HCT116 (cell line): ENCODE measurements at regions not wholly inside any gene's neighbourhood (a gene's known extent, or its start where the extent isn't known, plus 50 kb on each side); places are given as distances from the start of the nearest gene placed in this dataset.

Source experiments
- ATAC-seq: fragments of 200-7000 bp; cut with Tn5 transposase; 2 replicates; pipeline ENCODE4 v1.9.1; 2020; ENCODE audit warnings: mild to moderate bottlenecking, moderate library complexity
- BruUV-seq: library from RNA; stranded (reverse); fragments of 400-500 nt; replicated peaks from 2 replicates; lab custom pipeline; 2021; lab: Mats Ljungman, UMichigan
- CTCF ChIA-PET: fragments of 300-600 bp; sonication (Branson Sonifier 250); formaldehyde crosslinking; loops from one replicate; lab custom pipeline; 2021; ENCODE audit warnings: antibody characterized with exemption; lab: Charles Lee
- POLR2A ChIA-PET: fragments of 300-600, 350-600 bp; sonication (Branson Sonifier 250); formaldehyde crosslinking; loops from one replicate; lab custom pipeline; 2021; ENCODE audit warnings: antibody characterized with exemption; lab: Charles Lee
- RAD21 ChIA-PET, 2 experiments: fragments of 300-600 bp; sonication (Branson Sonifier 250); formaldehyde crosslinking; loops; one replicate each; lab custom pipeline; 2023; ENCODE audit warnings: low total read pairs in 2 of 2; ENCODE audit not compliant: uncharacterized antibody in 2 of 2, unreplicated experiment in 2 of 2, low non-redundant PET in 1 of 2; lab: Charles Lee
- DNase-seq: peaks from one replicate; pipeline ENCODE4 v3.0.0-alpha.2; 2010; ENCODE audit warnings: low read depth, low spot score
- H2AFZ ChIP-seq: fragments of 200-600 bp; shearing (Covaris generic), sonication (generic); 2 replicates; pipeline ENCODE4 v1.6.1; 2017; ENCODE audit warnings: low read depth, mixed run types, mixed read lengths, antibody characterized with exemption, low read length; ENCODE audit not compliant: poor library complexity, severe bottlenecking
- H3K27ac ChIP-seq: 2 replicates; pipeline ENCODE4 v1.5.1; 2012; ENCODE audit warnings: low read depth, low read length
- H3K27me3 ChIP-seq: fragments of 200-600 bp; sonication (generic); 2 replicates; pipeline ENCODE4 v1.6.1; 2016; ENCODE audit warnings: mixed run types, low read length, mixed read lengths; ENCODE audit not compliant: insufficient read depth
- H3K36me3 ChIP-seq, 2 experiments: fragments of 200-500 bp in 1 of 2; fragments of 200-600 bp in 1 of 2; sonication (Bioruptor generic) in 1 of 2; sonication (generic) in 1 of 2; 2 replicates each; pipeline versions ENCODE4 v1.5.1 to v1.6.1; 2014 to 2016; ENCODE audit warnings: low read length in 2 of 2, inconsistent platforms in 1 of 2, mixed read lengths in 1 of 2, mixed run types in 1 of 2; ENCODE audit not compliant: insufficient read depth in 2 of 2, control insufficient read depth in 1 of 2
- H3K4me1 ChIP-seq, 2 experiments: fragments of 200-600 bp in 1 of 2; sonication (generic) in 1 of 2; 2 replicates each; pipeline versions ENCODE4 v1.5.1 to v1.6.1; 2012 to 2017; ENCODE audit warnings: low read length in 2 of 2, inconsistent platforms in 1 of 2, mild to moderate bottlenecking in 1 of 2, mixed read lengths in 1 of 2, mixed run types in 1 of 2, moderate library complexity in 1 of 2; ENCODE audit not compliant: insufficient read depth in 2 of 2, control insufficient read depth in 1 of 2
- H3K4me2 ChIP-seq: fragments of 200-600 bp; sonication (generic); 2 replicates; pipeline ENCODE4 v1.6.1; 2017; ENCODE audit warnings: mixed run types, low read length, mixed read lengths
- H3K4me3 ChIP-seq, 2 experiments: fragments of 200-600 bp in 1 of 2; sonication (generic) in 1 of 2; replicated peaks in 1 of 2; 2 replicates each; pipeline ENCODE4 v1.5.1; 2011 to 2016; ENCODE audit warnings: low read length in 2 of 2, control low read depth in 1 of 2, low read depth in 1 of 2, mild to moderate bottlenecking in 1 of 2, mixed read lengths in 1 of 2, mixed run types in 1 of 2
- H3K79me2 ChIP-seq: fragments of 200-600 bp; sonication (generic); 2 replicates; pipeline ENCODE4 v1.6.1; 2017; ENCODE audit warnings: mild to moderate bottlenecking, mixed run types, low read length, moderate library complexity, mixed read lengths; ENCODE audit not compliant: insufficient read depth
- H3K9ac ChIP-seq: fragments of 200-600 bp; sonication (generic); 2 replicates; pipeline ENCODE4 v1.6.1; 2016; ENCODE audit warnings: low read length, mixed read lengths
- H3K9me2 ChIP-seq: fragments of 200-600 bp; sonication (generic), shearing (Covaris generic); 2 replicates; pipeline ENCODE4 v1.6.1; 2017; ENCODE audit warnings: mixed run types, mild to moderate bottlenecking, moderate library complexity; ENCODE audit not compliant: insufficient read depth
- H3K9me3 ChIP-seq, 2 experiments: fragments of 200-500 bp in 1 of 2; fragments of 200-600 bp in 1 of 2; sonication (Bioruptor generic) in 1 of 2; sonication (generic) in 1 of 2; 2 replicates each; pipeline ENCODE4 v1.6.1; 2014 to 2017; ENCODE audit warnings: low read length in 2 of 2, mixed read lengths in 2 of 2, inconsistent platforms in 1 of 2, low read depth in 1 of 2, mild to moderate bottlenecking in 1 of 2, mixed run types in 1 of 2, moderate library complexity in 1 of 2; ENCODE audit not compliant: control insufficient read depth in 1 of 2, insufficient read depth in 1 of 2
- H4K20me1 ChIP-seq: fragments of 200-600 bp; sonication (generic), shearing (Covaris generic); 2 replicates; pipeline ENCODE4 v1.6.1; 2017; ENCODE audit warnings: mixed run types, mild to moderate bottlenecking, moderate library complexity; ENCODE audit not compliant: insufficient read depth
- ATF3 ChIP-seq: IDR thresholded peaks from 2 replicates; pipeline ENCODE4 v1.6.1; 2012
- CBX3 ChIP-seq: IDR thresholded peaks from 2 replicates; pipeline ENCODE4 v1.6.1; 2012; ENCODE audit warnings: low read depth
- CEBPB ChIP-seq: IDR thresholded peaks from 2 replicates; pipeline ENCODE4 v1.6.1; 2012; ENCODE audit warnings: low read depth
- EGR1 ChIP-seq: IDR thresholded peaks from 2 replicates; pipeline ENCODE4 v1.6.1; 2012; ENCODE audit warnings: low read depth
- ELF1 ChIP-seq: IDR thresholded peaks from 2 replicates; pipeline ENCODE4 v1.6.1; 2012; ENCODE audit warnings: low read depth, borderline replicate concordance
- EZH2 ChIP-seq: fragments of 200-600 bp; sonication (generic); IDR thresholded peaks from 2 replicates; pipeline ENCODE4 v1.6.1; 2017; ENCODE audit warnings: antibody characterized with exemption, mixed run types
- EZH2phosphoT487 ChIP-seq: fragments of 200-600 bp; IDR thresholded peaks from 2 replicates; pipeline ENCODE4 v1.6.1; 2018; ENCODE audit warnings: antibody characterized with exemption, borderline replicate concordance
- FOSL1 ChIP-seq: IDR thresholded peaks from 2 replicates; pipeline ENCODE4 v1.6.1; 2012; ENCODE audit warnings: low read depth
- JUND ChIP-seq: IDR thresholded peaks from 2 replicates; pipeline ENCODE4 v1.6.1; 2012
- MAX ChIP-seq: IDR thresholded peaks from 2 replicates; pipeline ENCODE4 v1.6.1; 2012
- POLR2A ChIP-seq: IDR thresholded peaks from 2 replicates; pipeline ENCODE4 v1.7.0; 2011; ENCODE audit warnings: borderline replicate concordance; ENCODE audit not compliant: insufficient read depth, insufficient read length; ENCODE audit errors: extremely low read depth
- POLR2AphosphoS5 ChIP-seq: IDR thresholded peaks from 2 replicates; pipeline ENCODE4 v1.6.1; 2011; ENCODE audit warnings: mild to moderate bottlenecking, low read depth, low read length, moderate library complexity
- RAD21 ChIP-seq: IDR thresholded peaks from 2 replicates; pipeline ENCODE4 v1.6.1; 2012; ENCODE audit warnings: low read depth, mild to moderate bottlenecking
- SIN3A ChIP-seq: IDR thresholded peaks from 2 replicates; pipeline ENCODE4 v1.6.1; 2012; ENCODE audit warnings: low read depth
- SP1 ChIP-seq: IDR thresholded peaks from 2 replicates; pipeline ENCODE4 v1.6.1; 2012; ENCODE audit warnings: low read depth
- SRF ChIP-seq: IDR thresholded peaks from 2 replicates; pipeline ENCODE4 v1.6.1; 2012; ENCODE audit warnings: low read depth
- TCF7L2 ChIP-seq: IDR thresholded peaks from 2 replicates; pipeline ENCODE4 v1.7.0; 2011; ENCODE audit warnings: borderline replicate concordance, inconsistent platforms; ENCODE audit not compliant: insufficient read depth, insufficient read length; ENCODE audit errors: extremely low read depth
- YY1 ChIP-seq: IDR thresholded peaks from 2 replicates; pipeline ENCODE4 v1.6.1; 2011; ENCODE audit warnings: low read length, low read depth, moderate library complexity, mild to moderate bottlenecking; ENCODE audit not compliant: insufficient replicate concordance; ENCODE audit errors: extremely low read depth
- ZBTB33 ChIP-seq: IDR thresholded peaks from 2 replicates; pipeline ENCODE4 v1.6.1; 2011; ENCODE audit warnings: mild to moderate bottlenecking, low read length, moderate library complexity; ENCODE audit not compliant: insufficient replicate concordance; ENCODE audit errors: extremely low read depth
- ZFX ChIP-seq: fragments of 450-650 bp; IDR thresholded peaks from 2 replicates; pipeline ENCODE4 v1.6.1; 2017
- ZNF274 ChIP-seq: fragments of 200-500 bp; sonication (Bioruptor generic); IDR thresholded peaks from 2 replicates; pipeline ENCODE4 v1.6.1; 2014; ENCODE audit warnings: mild to moderate bottlenecking, low read depth, low read length, inconsistent platforms
- intact Hi-C: fragments of 100-400 bp; cut with micrococcal nuclease; formaldehyde crosslinking; loops from 2 replicates; pipeline ENCODE4 v1.10.0; 2022
- TF ChIP-seq, protein P1 (sequence below): IDR thresholded peaks from 2 replicates; pipeline ENCODE4 v1.6.1; 2012; ENCODE audit warnings: low read depth

DNA sequence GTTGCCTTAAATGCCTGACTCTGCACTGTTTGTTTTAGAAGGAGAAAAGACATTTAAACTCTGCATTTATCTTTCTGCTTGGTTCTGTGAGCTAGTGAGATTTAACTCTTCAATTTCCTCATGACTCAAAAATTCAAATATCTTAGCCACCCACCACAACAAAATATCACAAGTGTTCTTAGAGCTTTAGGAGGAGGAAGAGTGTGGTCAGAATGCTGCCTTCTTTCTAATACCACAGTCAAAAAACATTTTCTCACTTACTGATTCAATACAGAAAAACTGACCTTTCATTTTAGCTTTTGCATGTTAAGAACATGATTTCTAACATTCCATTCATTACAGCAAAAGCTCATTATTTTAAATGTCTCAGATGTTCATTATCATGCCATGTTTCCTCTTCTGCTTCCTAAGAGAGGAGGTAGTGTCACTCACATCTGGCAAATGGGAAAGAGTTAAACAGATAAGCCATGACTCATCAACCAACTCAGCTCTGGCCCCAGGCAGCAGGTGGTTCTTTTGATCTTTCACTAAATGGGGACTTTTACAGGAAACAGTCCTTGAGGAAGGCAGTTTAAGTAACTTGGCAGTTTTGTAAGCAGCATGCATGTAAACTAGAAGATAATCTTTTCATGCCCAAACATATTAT lies 56.4 kb upstream of the RNU6-8 start:
- H3K27ac ChIP-seq: no peak overlapping the region
- ChIA-PET CTCF (interaction anchor here (1.2 to 2.4 kb wide), 5 partner anchors 123 to 749 kb away, joined by 3 to 12 read pairs (median 5); no protein-coding TSS in a partner anchor), POLR2A (no interaction called here), RAD21 (interaction anchor here (0.9 to 1.4 kb wide), 2 partner anchors 301 kb away, joined by 3 to 4 read pairs; no protein-coding TSS in a partner anchor)
- H3K4me3 ChIP-seq: no peak overlapping the region
- H3K27me3 ChIP-seq: no peaks in the 10 kb centered on the region
- DNase-seq: peak; percentile 56
- H3K9ac ChIP-seq: no peak overlapping the region
- no peak overlapping the region for H2AFZ ChIP-seq
- H3K4me1 ChIP-seq: peaks cover 11 to 21% of the 10 kb centered on the region in 2 experiments; a peak in 3 of 4 replicates
- no TSS peak for BruUV-seq
- no peaks in the 10 kb centered on the region for H3K79me2 ChIP-seq
- H3K36me3 ChIP-seq: no peaks in the 10 kb centered on the region
- H4K20me1 ChIP-seq: no peaks in the 10 kb centered on the region
- peaks cover 5 to 7% of the 10 kb centered on the region in 2 experiments; a peak in 1 of 4 replicates for H3K9me3 ChIP-seq
- peak; percentile 66 for ATAC-seq
- no peaks in the 10 kb centered on the region for H3K9me2 ChIP-seq
- intact Hi-C loops: loop anchor here (10.0 kb wide), 2 partner anchors 805 to 905 kb away; partner anchors contain the start of gene DTD2
- peak overlapping the region; percentile 61 for H3K4me2 ChIP-seq
- TF ChIP-seq CBX3 (peak; percentile 63), CEBPB (0 out of 2 replicates have a peak, but pooled peaks have one; percentile 28), ELF1 (no peak), EZH2 (no peak), JUND (peak; percentile 89), ZNF274 (no peak), POLR2AphosphoS5 (no peak), SRF (no peak), POLR2A (no peak), RAD21 (peak; percentile 12; the same call in 1 of the 2 replicates), SIN3A (0 out of 2 replicates have a peak, but pooled peaks have one; percentile 19), MAX (peak; percentile 37; the same call in 1 of the 2 replicates), ZBTB33 (no peak), ZFX (no peak), FOSL1 (peak; percentile 85), EGR1 (no peak), EZH2phosphoT487 (no peak), YY1 (no peak), SP1 (peak; percentile 67), TCF7L2 (peak; percentile 98), ATF3 (no peak)
- TF ChIP-seq, protein P1, sequence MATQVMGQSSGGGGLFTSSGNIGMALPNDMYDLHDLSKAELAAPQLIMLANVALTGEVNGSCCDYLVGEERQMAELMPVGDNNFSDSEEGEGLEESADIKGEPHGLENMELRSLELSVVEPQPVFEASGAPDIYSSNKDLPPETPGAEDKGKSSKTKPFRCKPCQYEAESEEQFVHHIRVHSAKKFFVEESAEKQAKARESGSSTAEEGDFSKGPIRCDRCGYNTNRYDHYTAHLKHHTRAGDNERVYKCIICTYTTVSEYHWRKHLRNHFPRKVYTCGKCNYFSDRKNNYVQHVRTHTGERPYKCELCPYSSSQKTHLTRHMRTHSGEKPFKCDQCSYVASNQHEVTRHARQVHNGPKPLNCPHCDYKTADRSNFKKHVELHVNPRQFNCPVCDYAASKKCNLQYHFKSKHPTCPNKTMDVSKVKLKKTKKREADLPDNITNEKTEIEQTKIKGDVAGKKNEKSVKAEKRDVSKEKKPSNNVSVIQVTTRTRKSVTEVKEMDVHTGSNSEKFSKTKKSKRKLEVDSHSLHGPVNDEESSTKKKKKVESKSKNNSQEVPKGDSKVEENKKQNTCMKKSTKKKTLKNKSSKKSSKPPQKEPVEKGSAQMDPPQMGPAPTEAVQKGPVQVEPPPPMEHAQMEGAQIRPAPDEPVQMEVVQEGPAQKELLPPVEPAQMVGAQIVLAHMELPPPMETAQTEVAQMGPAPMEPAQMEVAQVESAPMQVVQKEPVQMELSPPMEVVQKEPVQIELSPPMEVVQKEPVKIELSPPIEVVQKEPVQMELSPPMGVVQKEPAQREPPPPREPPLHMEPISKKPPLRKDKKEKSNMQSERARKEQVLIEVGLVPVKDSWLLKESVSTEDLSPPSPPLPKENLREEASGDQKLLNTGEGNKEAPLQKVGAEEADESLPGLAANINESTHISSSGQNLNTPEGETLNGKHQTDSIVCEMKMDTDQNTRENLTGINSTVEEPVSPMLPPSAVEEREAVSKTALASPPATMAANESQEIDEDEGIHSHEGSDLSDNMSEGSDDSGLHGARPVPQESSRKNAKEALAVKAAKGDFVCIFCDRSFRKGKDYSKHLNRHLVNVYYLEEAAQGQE: no peak
